B cell (primary cell): ENCODE measurements at regions not wholly inside any gene's neighbourhood (a gene's known extent, or its start where the extent isn't known, plus 50 kb on each side); places are given as distances from the start of the nearest gene placed in this dataset.

Source experiments
- ATAC-seq: fragments of 200-7000 bp; cut with Tn5 transposase; one replicate; pipeline ENCODE4 v1.10.0; 2021; ENCODE audit warnings: low read depth, mild to moderate bottlenecking, moderate number of reproducible peaks, moderate library complexity
- CTCF ChIA-PET: fragments of 350-600 bp; sonication (Branson Sonifier 250); formaldehyde crosslinking; loops from one replicate; lab custom pipeline; 2021; ENCODE audit warnings: antibody characterized with exemption, inconsistent platforms; lab: Charles Lee
- POLR2A ChIA-PET: fragments of 350-600 bp; sonication (Branson Sonifier 250); formaldehyde crosslinking; loops from one replicate; lab custom pipeline; 2021; ENCODE audit warnings: antibody characterized with exemption; lab: Charles Lee
- DNase-seq: peaks from one replicate; pipeline ENCODE4 v3.0.0; 2013
- H2AFZ ChIP-seq: 2 replicates; pipeline ENCODE4 v1.6.1; 2012; ENCODE audit warnings: mild to moderate bottlenecking, low read depth, low read length; ENCODE audit not compliant: insufficient read depth, poor library complexity, severe bottlenecking
- H3K27ac ChIP-seq, 2 donors: 1 replicate in 1 of 2; 2 replicates in 1 of 2; pipeline ENCODE4 v1.5.1; 2012 to 2013; ENCODE audit warnings: low read length in 2 of 2, mild to moderate bottlenecking in 2 of 2, moderate library complexity in 1 of 2
- H3K27me3 ChIP-seq, 4 experiments: fragments of 200-600 bp in 1 of 4; sonication (generic) in 1 of 4; replicated peaks in 1 of 4; 1 replicate in 2 of 4; 2 replicates in 2 of 4; pipeline versions ENCODE4 v1.6.1 to v1.7.0; 2013 to 2016; ENCODE audit warnings: low read length in 3 of 4, mild to moderate bottlenecking in 2 of 4, mixed read lengths in 1 of 4, moderate library complexity in 1 of 4; ENCODE audit not compliant: insufficient read depth in 4 of 4, control insufficient read depth in 3 of 4; ENCODE audit errors: control extremely low read depth in 1 of 4
- H3K36me3 ChIP-seq, 2 experiments: replicated peaks in 1 of 2; 1 replicate in 1 of 2; 2 replicates in 1 of 2; pipeline versions ENCODE4 v1.6.1 to v1.7.1; 2013; ENCODE audit warnings: low read length in 1 of 2; ENCODE audit not compliant: insufficient read depth in 2 of 2, control insufficient read depth in 1 of 2; ENCODE audit errors: control extremely low read depth in 1 of 2, extremely low read depth in 1 of 2
- H3K4me1 ChIP-seq, 2 donors: fragments of 200-600 bp in 1 of 2; sonication (generic) in 1 of 2; 1 replicate in 1 of 2; 2 replicates in 1 of 2; pipeline versions ENCODE4 v1.5.1 to v1.6.1; 2013 to 2017; ENCODE audit warnings: low read length in 2 of 2; ENCODE audit not compliant: control insufficient read depth in 2 of 2, insufficient read depth in 2 of 2
- H3K4me2 ChIP-seq: replicated peaks from 2 replicates; pipeline ENCODE3; 2012; ENCODE audit warnings: mild to moderate bottlenecking, low read depth, low read length; ENCODE audit not compliant: poor library complexity, severe bottlenecking
- H3K4me3 ChIP-seq, 5 experiments: fragments of 200-600 bp in 1 of 5; sonication (generic) in 1 of 5; 1 replicate in 3 of 5; 2 replicates in 2 of 5; pipeline versions ENCODE4 v1.5.1 to v1.7.0; 2011 to 2016; ENCODE audit warnings: low read length in 4 of 5, mild to moderate bottlenecking in 4 of 5, low read depth in 2 of 5, control low read depth in 1 of 5, moderate library complexity in 1 of 5; ENCODE audit not compliant: insufficient read depth in 1 of 5; ENCODE audit errors: control extremely low read depth in 1 of 5, extremely low read depth in 1 of 5
- H3K79me2 ChIP-seq: fragments of 200-600 bp; sonication (generic); one replicate; pipeline ENCODE4 v1.6.0; 2016; ENCODE audit warnings: low read length; ENCODE audit not compliant: control insufficient read depth, insufficient read depth
- H3K9ac ChIP-seq: fragments of 200-600 bp; sonication (generic); 2 replicates; pipeline ENCODE4 v1.6.1; 2017; ENCODE audit warnings: mild to moderate bottlenecking, low read length, moderate library complexity
- H3K9me3 ChIP-seq, 3 donors: one replicate each; pipeline versions ENCODE4 v1.6.1 to v1.7.1; 2013; ENCODE audit warnings: low read length in 2 of 3; ENCODE audit not compliant: control insufficient read depth in 2 of 3, insufficient read depth in 1 of 3; ENCODE audit errors: control extremely low read depth in 1 of 3
- H4K20me1 ChIP-seq: 2 replicates; pipeline ENCODE4 v1.6.0; 2012; ENCODE audit warnings: mild to moderate bottlenecking, low read length; ENCODE audit not compliant: insufficient read depth, control insufficient read depth, poor library complexity, severe bottlenecking
- H3K27ac Mint-ChIP-seq: one replicate; pipeline ENCODE4 v1.8.0; 2021; ENCODE audit warnings: mixed read lengths
- H3K27me3 Mint-ChIP-seq: one replicate; pipeline ENCODE4 v1.8.0; 2021; ENCODE audit warnings: mixed read lengths
- H3K4me1 Mint-ChIP-seq: one replicate; pipeline ENCODE4 v1.8.0; 2021; ENCODE audit warnings: mixed read lengths
- H3K4me3 Mint-ChIP-seq: one replicate; pipeline ENCODE4 v1.8.0; 2021; ENCODE audit warnings: mixed read lengths
- H3K9me3 Mint-ChIP-seq: one replicate; pipeline ENCODE4 v1.8.0; 2022; ENCODE audit warnings: mixed read lengths; ENCODE audit not compliant: insufficient read depth
- CTCF ChIP-seq: fragments of 200-600 bp; IDR thresholded peaks from one replicate; pipeline ENCODE4 v1.8.0; 2022; ENCODE audit warnings: antibody characterized with exemption, mild to moderate bottlenecking
- EZH2 ChIP-seq: IDR thresholded peaks from 2 replicates; pipeline ENCODE4 v1.6.1; 2012; ENCODE audit warnings: borderline replicate concordance, low read depth, mild to moderate bottlenecking, moderate library complexity, low read length; ENCODE audit not compliant: insufficient read depth, poor library complexity, severe bottlenecking
- WGBS: methylation state at CpG from one replicate; pipeline ENCODE4 v1.1.5; 2013; ENCODE audit warnings: missing lambda C conversion rate; ENCODE audit not compliant: insufficient coverage; 5-methylcytosine and 5-hydroxymethylcytosine counted together
- intact Hi-C: fragments of 100-400 bp; cut with micrococcal nuclease; formaldehyde crosslinking; loops from one replicate; pipeline ENCODE4 v1.10.0; 2022

- Mint-ChIP-seq H3K27ac (no peak overlapping the region), H3K9me3 (peaks cover 2% of the 10 kb centered on the region), H3K4me3 (no peak overlapping the region), H3K27me3 (peaks cover 10% of the 10 kb centered on the region), H3K4me1 (no peaks in the 10 kb centered on the region)
- Histone ChIP-seq H3K9ac (no peak overlapping the region), H3K4me1 (peaks cover 8 to 9% of the 10 kb centered on the region in 2 donors), H3K27me3 (peaks cover 0 to 46% (median 8%) of the 10 kb centered on the region in 4 experiments), H3K36me3 (no peaks in the 10 kb centered on the region), H3K4me3 (no peak overlapping the region), H3K79me2 (no peaks in the 10 kb centered on the region), H2AFZ (no peak overlapping the region), H4K20me1 (no peaks in the 10 kb centered on the region), H3K9me3 (peaks cover 0 to 30% (median 6%) of the 10 kb centered on the region in 3 donors), H3K4me2 (no peak overlapping the region), H3K27ac (no peak overlapping the region)
- CTCF ChIA-PET = no interaction called here
- POLR2A ChIA-PET = no interaction called here
- DNase-seq = no peak
- intact Hi-C loops = no loop called here
- TF ChIP-seq CTCF = no peak
- no peak for ATAC-seq
- 94% methylated on average over 4 of the region's 4 CpGs for WGBS
These were observed 84.2 kb upstream of the PRR5 start for GRCh38 chr22:44617828-44618227.

DNA sequence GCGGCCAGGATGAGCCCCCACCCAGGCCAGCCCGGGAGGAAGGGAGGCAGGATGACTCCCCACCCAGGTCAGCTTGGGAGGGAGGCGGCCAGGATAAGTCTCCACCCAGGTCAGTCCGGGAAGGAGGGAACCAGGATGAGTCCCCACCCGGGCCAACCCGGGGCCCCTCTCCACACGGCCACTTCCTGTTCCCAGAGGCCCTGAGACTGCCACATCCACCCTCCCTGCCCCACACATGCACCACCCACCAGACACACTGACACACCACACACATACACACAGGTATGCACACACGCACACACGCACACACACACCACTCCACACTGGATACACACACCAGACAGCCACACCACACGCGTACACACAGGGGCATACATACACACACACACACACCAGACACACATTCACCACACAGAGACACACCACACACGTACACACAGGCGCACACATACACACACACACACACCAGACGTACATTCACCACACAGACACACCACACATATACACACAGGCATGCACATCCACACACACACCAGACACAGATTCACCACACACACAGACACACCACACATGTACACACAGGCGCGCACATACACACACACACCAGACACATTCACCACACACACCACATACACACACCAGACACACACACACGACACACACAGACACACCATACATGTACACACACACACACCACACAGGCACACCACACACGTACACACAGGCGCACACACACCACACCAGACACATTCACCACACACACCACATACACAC, 84.9 kb upstream of the PRR5 start:
- intact Hi-C loops = no loop called here
- Histone ChIP-seq H3K4me2 (no peak overlapping the region), H3K27ac (no peak overlapping the region), H3K79me2 (no peaks in the 10 kb centered on the region), H3K36me3 (no peaks in the 10 kb centered on the region), H3K4me3 (no peak overlapping the region), H4K20me1 (no peaks in the 10 kb centered on the region), H3K9ac (no peak overlapping the region), H3K4me1 (peaks cover 8 to 9% of the 10 kb centered on the region in 2 donors), H2AFZ (no peak overlapping the region), H3K27me3 (peaks cover 0 to 46% (median 8%) of the 10 kb centered on the region in 4 experiments), H3K9me3 (peaks cover 0 to 35% (median 12%) of the 10 kb centered on the region in 3 donors)
- TF ChIP-seq EZH2 = no peak
- TF ChIP-seq CTCF = no peak
- CTCF ChIA-PET = interaction anchor here (1.1 kb wide), 1 partner anchor 7 kb away, joined by 3 read pairs; no protein-coding TSS in a partner anchor
- WGBS = 75% methylated on average over 18 of the region's 19 CpGs
- no peak overlapping the region for H3K27ac Mint-ChIP-seq
- no peak for DNase-seq
- H3K27me3 Mint-ChIP-seq = peaks cover 10% of the 10 kb centered on the region
- POLR2A ChIA-PET = no interaction called here
- H3K4me1 Mint-ChIP-seq = no peaks in the 10 kb centered on the region
- H3K4me3 Mint-ChIP-seq = no peak overlapping the region
- no peak for ATAC-seq
- H3K9me3 Mint-ChIP-seq = peaks cover 2% of the 10 kb centered on the region
